ENCODE measurements at regions not wholly inside any gene's neighbourhood (a gene's known extent, or its start where the extent isn't known, plus 50 kb on each side); places are given as distances from the start of the nearest gene placed in this dataset.
"Not testable (repeated sequence)": the region's sequence is repeated elsewhere in the genome, so short reads cannot be mapped to it uniquely, and the experiment has no call there.

DNA sequence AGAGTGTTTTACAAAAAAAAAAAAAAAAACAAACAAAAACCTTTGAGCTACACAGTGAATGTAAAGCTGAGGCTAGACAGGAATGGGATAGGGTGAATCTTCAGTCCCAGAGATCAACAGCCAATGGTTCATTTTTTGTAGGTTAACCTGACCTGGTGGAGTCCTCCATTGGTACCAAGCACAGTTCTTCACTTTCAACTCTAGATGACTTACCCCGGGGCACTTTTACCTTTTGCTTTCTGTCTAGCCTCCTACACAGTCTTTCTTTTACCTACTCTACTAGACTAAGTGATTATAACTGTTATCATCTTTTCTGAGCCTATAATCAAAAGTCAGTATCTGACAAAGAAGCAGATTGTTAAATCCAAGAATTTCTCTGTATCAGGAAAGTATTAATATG lies 50.9 kb downstream of the ANXA2R start:
- peak overlapping the region in 1 of 7 experiments; percentile 53 for H3K4me3 ChIP-seq
- H3K27ac ChIP-seq = peak overlapping the region in 3 of 21 experiments; percentile 96 to 98 (median 98)

DNA sequence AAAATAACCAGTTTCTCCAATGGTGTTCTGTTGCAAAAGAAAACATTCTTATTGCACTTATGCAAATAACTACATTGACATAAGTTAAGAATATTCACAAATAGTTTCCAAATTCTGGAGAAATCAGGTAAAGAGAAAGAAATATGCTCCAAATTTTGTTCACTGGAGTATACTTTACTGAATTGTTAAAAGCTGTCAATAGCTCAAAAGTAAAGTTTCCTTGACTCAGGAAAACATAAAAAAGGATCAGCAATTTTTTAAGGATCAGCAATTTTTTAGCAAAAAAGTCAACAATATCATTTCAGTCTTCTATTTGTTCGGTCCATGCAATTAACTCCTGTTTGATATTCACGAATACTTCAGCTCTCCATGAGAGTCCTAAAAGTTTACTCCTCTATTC lies 51.6 kb downstream of the ANXA2R start:
- peak overlapping the region in 1 of 21 experiments; percentile 98 for H3K27ac ChIP-seq
- H3K4me3 ChIP-seq = no peak overlapping the region

DNA sequence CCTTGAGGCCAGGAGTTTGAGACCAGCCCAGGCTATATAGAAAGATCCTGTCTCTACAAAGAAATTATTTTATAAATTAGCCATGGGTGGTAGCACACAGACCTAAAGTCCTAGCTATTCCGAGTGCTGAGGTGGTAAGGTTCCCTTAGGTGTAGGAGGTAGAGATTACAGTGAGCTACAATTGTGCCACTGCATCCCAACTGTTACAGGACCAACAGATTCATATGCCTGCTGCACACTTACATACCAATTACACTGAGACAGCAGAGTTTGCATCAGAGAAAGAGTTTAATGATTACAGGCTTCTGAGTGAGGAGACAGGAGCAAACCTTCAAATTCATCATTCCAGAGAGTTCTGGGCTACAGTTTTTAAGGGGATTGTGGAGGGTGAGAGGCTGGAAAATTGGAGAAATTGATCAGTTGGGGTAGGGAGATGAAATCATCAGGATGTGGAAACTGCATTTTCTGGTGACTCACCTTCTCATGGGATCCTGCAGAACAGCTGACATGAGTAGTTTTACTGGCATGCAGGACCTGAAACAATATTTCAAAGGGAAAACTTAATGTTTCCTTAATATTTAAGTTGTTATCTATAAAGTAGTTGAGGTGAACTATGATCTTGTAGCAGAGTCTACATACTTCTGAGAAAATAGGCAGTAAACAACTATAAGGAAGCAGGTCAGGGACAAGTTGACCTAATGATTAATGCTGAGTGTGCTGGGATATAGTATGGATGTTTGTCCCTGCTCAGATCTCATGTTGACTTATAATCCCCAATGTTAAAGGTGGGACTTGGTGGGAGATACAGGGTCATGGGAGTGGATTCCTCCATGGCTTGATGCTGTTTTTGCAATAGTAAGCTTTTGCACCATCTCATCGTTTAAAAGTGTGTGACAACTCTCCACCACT lies 54.7 kb downstream of the ANXA2R start:
- Histone ChIP-seq H3K27ac (peak overlapping the region in 11 of 21 experiments; percentile 25 to 84 (median 62)), H3K4me3 (no peak overlapping the region)

DNA sequence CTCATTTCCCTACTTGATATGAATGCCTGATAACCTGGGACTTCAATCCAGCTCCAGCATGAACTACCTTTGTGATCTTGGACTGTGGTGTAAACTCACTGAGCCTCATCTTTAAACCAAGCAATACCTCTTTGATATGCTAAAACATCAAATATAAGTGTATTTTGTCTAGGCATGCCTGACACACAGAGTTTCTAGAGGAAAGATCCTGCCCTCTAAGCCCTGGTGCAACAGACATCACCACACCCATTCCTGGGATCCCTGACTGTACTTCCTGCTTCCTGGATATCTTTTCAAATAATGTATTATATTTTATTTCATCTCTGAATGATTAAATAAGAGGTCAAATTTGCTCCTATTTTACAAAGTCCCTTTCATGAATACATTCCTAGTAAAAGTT lies 55.8 kb downstream of the ANXA2R start:
- Histone ChIP-seq H3K27ac (peak overlapping the region in 4 of 21 experiments; percentile 25 to 84 (median 35)), H3K4me3 (no peak overlapping the region)

DNA sequence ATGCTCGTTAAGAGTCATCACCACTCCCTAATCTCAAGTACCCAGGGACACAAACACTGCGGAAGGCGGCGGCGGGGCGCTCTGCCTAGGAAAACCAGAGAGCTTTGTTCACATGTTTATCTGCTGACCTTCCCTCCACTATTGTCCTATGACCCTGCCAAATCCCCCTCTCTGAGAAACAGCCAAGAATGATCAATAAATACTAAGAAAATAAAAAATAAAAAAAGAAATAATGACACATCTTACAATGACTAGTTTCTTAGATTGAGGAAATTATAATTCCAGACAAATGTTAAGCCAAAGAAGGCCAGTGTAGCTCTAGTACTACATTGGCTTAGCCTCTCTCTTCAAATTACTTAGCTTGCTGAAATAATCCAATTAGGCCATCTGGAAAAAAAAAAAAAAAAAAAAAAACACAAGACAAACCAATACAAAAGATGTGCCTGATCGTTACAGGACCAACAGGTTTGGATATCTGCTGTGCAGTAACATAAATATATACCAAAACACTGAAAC lies 58.0 kb downstream of the ANXA2R start:
- Histone ChIP-seq H3K27ac (peak overlapping the region in 7 of 21 experiments; percentile 5 to 60 (median 18)), H3K4me3 (no peak overlapping the region)

DNA sequence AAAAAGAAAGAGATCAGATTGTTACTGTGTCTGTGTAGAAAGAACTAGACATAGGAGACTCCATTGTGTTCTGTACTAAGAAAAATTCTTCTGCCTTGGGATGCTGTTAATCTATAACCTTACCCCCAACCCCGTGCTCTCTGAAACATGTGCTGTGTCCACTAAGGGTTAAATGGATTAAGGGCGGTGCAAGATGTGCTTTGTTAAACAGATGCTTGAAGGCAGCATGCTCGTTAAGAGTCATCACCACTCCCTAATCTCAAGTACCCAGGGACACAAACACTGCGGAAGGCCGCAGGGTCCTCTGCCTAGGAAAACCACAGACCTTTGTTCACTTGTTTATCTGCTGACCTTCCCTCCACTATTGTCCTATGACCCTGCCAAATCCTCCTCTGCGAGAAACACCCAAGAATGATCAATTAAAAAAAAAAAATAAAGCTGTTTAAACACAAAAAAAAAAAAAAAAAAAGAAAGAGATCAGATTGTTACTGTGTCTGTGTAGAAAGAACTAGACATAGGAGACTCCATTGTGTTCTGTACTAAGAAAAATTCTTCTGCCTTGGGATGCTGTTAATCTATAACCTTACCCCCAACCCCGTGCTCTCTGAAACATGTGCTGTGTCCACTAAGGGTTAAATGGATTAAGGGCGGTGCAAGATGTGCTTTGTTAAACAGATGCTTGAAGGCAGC lies 58.6 kb downstream of the ANXA2R start:
- not testable (repeated sequence) for H3K4me3 ChIP-seq, H3K27ac ChIP-seq

DNA sequence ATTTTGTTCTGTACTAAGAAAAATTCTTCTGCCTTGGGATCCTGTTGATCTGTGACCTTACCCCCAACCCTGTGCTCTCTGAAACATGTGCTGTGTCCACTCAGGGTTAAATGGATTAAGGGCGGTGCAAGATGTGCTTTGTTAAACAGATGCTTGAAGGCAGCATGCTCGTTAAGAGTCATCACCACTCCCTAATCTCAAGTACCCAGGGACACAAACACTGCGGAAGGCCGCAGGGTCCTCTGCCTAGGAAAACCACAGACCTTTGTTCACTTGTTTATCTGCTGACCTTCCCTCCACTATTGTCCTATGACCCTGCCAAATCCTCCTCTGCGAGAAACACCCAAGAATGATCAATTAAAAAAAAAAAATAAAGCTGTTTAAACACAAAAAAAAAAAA lies 59.1 kb downstream of the ANXA2R start:
- H3K4me3 ChIP-seq, H3K27ac ChIP-seq: not testable (repeated sequence)

DNA sequence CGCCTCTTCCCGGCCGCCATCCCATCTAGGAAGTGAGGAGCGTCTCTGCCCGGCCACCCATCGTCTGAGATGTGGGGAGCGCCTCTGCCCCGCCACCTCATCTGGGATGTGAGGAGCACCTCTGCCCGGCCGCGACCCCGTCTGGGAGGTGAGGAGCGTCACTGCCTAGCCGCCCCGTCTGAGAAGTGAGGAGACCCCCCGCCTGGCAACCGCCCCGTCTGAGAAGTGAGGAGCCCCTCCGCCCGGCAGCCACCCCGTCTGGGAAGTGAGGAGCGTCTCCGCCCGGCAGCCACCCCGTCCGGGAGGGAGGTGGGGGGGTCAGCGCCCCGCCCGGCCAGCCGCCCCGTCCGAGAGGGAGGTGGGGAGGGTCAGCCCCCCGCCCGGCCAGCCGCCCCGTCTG lies 59.7 kb downstream of the ANXA2R start:
- not testable (repeated sequence) for H3K4me3 ChIP-seq, H3K27ac ChIP-seq

DNA sequence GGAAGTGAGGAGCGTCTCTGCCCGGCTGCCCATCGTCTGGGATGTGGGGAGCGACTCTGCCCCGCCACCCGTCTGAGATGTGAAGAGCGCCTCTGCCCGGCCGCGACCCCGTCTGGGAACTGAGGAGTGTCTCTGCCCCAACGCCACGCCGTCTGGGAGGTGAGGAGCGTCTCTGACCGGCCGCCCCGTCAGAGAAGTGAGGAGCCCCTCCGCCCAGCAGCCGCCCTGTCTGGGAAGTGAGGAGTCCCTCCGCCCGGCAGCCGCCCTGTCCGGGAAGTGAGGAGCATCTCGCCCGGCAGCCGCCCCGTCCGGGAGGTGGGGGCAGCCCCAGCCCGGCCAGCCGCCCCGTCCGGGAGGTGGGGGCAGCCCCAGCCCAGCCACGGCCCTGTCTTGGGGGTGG lies 60.9 kb downstream of the ANXA2R start:
- H3K27ac ChIP-seq, H3K4me3 ChIP-seq: not testable (repeated sequence)

DNA sequence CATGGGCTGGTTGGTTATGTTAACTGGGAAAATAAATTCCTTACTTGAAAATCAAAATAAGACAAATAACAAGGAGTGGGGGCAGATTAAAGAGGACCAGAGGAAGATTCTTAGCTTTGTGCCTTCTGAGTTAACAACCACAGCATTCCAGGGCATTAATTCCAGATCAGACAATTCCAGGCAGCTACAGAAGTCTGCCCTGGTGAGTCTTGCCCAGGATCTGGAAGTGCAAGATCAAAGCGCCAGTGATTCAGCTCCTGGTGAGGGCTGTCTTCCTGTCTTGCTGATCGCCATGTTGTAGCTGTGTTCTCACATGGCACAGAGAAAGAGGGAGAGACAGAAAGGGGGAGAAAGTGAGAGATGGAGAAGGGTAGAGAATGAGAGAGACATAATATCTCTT lies 65.6 kb downstream of the ANXA2R start:
- Histone ChIP-seq H3K27ac (peak overlapping the region in 1 of 21 experiments; percentile 3), H3K4me3 (no peak overlapping the region)

DNA sequence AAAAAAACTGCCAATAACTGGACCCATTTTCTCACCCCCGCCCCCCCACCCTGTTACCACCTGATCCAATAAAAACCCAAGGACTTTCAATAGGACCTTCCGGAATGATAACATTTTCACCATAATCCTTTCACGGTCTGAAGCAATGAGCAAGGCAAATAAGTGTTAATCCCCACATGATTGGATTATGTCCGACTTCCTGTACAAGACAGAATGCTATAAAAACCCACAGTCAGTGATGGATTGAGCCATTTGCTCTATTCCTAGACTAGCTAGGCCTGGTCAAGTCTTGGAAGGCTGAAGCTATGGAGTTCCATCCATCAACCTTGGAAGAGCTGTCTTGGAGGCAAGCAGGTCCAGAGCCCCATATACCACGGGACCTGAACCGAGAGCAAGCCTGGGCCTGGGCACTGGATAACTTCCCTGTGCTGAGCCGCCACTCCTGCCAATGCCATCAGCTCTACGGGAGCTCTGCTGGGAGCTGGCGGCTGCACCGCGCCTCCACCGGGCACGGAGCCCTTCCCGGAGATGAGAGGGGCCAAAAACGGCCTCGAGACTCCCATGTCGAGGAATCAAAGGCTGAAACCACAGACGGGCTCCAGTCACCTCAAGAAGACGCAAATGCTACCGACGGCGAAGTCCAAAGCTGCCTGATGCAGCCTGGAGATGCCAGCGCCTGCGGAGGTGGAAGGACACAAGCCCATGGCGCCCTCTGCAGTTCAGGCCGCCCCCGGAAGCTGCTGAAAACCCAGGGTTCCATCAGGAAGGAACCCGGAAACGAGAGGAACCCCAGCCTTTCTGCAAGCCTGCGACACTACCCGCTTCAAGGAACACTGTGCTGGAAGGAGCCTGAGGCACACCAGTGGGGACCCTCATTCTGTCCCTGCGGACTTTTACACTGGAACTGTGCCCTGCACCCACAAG lies 69.2 kb downstream of the ANXA2R start:
- no peak overlapping the region for H3K27ac ChIP-seq
- no peak overlapping the region for H3K4me3 ChIP-seq

DNA sequence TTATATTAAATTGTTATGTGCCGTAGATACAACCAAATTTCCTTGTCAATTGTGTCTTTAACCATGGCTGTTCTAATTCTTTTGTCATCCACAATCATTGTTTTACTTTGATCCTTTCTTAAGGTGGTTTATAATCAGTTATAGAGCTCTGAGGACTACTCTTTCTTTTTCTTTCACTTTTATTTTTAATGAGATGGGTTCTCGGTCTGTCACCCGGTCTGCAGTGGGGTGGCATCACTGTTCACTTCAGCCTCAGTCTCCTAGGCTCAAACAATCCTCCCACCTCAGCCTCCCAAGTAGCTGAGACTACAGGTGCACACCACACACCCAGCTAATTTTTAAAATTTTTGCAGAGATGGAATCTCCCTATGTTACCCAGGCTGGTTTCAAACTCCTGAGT lies 74.2 kb downstream of the ANXA2R start:
- H3K27ac ChIP-seq = no peak overlapping the region
- no peak overlapping the region for H3K4me3 ChIP-seq

DNA sequence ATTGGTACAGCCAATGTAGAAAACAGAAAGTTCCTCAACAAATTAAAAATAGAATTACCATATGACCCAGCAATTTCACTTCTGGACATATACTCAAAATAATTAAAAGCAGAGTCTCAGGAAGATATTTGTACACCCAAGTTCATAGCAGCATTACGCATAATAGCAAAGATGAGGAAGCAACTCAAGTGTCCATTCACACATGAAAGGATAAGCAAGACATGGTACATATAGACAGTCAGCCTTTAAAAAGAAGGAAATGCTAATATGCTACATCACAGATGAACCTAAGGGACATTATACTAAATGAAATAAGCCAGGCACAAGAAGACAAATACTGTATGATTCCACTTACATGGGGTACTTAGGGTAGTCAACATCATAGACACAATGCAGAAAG lies 76.7 kb downstream of the ANXA2R start:
- Histone ChIP-seq H3K27ac (no peak overlapping the region), H3K4me3 (no peak overlapping the region)

DNA sequence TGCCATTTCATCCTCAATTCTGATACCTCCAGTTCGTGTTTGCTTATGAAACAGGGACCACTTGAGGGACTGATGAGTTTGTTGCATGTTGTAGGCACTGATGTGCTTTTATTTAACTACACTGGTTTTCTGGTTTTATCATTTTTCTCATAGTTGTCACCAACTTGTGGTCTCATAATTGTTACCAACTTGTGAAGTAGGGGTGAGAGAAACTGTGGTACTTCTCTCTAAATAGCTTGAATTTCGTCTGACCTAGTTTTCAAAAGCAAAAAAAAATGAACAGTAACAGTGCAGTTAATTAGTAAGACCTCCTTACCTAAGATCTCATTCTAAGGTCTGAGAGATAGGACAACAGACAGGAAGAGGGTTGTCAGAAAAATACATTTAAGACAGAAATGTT lies 78.0 kb downstream of the ANXA2R start:
- Histone ChIP-seq H3K4me3 (no peak overlapping the region), H3K27ac (no peak overlapping the region)

DNA sequence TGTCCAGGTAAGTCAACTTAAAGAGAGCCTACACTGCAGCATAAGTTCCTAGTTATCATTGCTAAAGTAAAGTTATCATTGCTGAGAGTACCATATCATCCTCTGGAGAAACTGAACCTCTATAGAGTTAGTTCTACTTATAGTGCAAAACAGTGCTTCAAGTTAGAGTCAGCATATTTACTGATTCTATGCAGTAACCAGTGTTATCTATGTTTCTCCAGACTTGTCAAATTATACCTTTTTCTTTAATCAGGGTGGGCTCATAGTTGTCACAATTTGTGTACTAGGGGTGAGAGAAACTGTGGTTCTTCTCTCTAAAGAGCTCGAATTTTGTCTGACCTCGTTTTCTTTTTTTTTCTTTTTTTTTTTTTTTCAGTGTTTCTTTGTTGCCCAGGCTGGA lies 79.6 kb downstream of the ANXA2R start:
- no peak overlapping the region for H3K27ac ChIP-seq

DNA sequence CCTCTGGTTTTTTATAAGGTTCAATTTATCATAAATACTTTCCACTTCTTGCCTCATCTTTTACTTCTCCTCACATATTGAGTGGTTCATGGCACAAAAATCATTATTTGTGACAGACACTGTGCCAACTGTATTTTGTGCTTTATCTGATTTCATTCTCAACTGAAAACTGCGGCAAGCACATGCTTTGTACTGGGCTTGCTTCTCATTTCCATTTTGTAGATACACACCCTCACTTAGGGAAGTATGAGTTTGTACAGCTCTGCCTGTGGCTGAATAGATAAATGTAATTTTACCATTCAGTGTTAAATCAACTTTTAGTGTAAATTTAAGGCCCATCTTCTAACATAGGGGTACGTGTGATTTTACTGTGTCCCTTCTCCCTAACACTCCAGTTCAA lies 83.6 kb downstream of the ANXA2R start:
- Histone ChIP-seq H3K27ac (no peak overlapping the region), H3K4me3 (no peak overlapping the region)

More for the DNA sequence above, 79.6 kb downstream of the ANXA2R start:
- H3K4me3 ChIP-seq = no peak overlapping the region

DNA sequence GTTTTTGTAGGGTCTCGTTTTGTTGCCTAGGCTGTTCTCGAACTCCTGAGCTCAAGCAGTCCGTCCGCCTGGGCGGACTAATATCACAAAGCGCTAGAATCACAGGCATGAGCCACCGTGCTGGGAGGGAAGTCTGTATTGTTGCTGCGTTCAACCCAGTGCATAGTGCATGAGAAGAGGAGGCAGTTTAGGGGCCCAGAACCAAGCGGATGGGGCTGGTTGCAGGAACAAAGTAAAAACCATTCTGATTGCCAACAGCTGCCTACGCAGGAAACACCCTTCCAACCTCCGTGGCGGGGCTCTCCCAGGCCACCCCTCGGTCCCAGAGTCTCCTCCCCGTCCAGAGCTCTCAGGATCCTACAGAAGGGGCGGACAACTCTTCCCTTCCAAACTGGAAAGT lies 87.1 kb downstream of the ANXA2R start:
- H3K27ac ChIP-seq = no peak overlapping the region
- H3K4me3 ChIP-seq = peak overlapping the region in 1 of 7 experiments; percentile 50

DNA sequence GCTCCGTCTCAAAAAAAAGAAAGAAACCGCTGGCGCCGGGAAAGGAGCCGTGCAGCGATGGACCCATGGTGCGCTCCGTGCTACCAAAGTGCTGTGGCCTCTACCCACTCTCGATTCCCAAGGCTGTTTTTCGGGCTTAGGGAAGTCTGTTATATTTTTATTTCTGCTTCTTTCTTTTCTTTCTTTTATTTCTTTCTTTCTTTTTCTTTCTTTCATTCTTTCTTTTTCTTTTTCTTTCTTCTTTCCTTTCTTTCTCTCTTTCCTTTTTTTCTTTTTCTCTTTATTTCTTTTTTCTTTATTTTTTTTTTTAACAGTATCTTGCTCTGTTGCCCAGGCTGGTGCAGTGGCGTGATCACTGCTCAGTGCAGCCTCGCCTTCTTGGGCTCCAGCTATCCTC lies 87.5 kb downstream of the ANXA2R start:
- H3K4me3 ChIP-seq = peak overlapping the region; percentile 47 to 58 (median 54)
- H3K27ac ChIP-seq = peak overlapping the region in 16 of 21 experiments; percentile 87 to 99 (median 94)

DNA sequence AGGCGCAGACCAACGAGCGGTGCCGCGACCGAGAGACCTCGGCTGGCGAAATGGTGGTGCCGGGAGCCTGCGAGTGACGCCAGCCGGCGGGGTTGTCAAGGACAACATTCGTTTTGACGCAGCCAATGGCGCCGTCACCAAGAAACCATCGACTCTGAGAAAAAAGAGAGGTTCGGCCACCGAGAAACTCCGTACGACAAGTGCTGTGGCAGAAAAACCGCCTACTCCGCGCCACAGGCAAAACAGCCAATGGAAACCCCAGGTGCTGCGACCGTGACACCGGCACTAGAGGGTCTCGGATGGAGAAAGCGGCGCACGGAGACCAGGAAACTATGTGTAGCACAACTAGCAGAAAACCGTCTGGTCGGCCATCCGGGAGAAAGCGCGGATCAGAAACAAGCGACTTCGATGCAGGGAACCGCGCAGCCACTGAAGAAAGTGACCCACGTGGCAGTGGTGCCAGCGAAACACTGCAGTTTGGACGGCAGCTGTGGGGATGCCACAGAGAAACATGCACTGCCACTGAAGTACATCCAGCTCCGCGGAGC lies 88.8 kb downstream of the ANXA2R start:
- Histone ChIP-seq H3K4me3 (peak overlapping the region; percentile 47 to 58 (median 54)), H3K27ac (peak overlapping the region; percentile 86 to 99 (median 93))
